ENCODE measurements at regions not wholly inside any gene's neighbourhood (a gene's known extent, or its start where the extent isn't known, plus 50 kb on each side); places are given as distances from the start of the nearest gene placed in this dataset.

DNA sequence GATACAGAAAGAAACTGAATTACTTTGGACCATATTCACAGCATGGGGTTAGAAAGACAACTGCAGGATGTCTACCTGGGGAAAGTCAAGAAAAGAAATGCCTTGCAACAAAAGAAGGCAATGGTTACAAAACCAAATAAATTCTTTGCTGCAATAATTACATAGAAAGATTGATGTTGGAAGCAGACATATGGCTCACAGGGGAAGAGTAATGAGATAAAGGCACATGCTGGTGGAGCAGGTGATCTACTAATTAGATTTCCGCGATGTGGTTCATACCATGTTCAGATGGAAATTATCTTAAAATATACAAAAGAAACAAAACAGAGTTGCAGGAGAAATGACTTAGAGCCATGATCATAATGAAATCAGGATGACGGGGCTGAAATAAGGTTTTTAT, 718.8 kb upstream of the PKDCC start:
- no peak for TF ChIP-seq POLR2AphosphoS5 (IDR thresholded peaks at IDR 0.05; ENCODE audit: low read depth, low read length)
- TF ChIP-seq TAF1 (IDR thresholded peaks at IDR 0.05; ENCODE audit: borderline replicate concordance, insufficient read depth, low read length): no peak
- TF ChIP-seq, protein P1, sequence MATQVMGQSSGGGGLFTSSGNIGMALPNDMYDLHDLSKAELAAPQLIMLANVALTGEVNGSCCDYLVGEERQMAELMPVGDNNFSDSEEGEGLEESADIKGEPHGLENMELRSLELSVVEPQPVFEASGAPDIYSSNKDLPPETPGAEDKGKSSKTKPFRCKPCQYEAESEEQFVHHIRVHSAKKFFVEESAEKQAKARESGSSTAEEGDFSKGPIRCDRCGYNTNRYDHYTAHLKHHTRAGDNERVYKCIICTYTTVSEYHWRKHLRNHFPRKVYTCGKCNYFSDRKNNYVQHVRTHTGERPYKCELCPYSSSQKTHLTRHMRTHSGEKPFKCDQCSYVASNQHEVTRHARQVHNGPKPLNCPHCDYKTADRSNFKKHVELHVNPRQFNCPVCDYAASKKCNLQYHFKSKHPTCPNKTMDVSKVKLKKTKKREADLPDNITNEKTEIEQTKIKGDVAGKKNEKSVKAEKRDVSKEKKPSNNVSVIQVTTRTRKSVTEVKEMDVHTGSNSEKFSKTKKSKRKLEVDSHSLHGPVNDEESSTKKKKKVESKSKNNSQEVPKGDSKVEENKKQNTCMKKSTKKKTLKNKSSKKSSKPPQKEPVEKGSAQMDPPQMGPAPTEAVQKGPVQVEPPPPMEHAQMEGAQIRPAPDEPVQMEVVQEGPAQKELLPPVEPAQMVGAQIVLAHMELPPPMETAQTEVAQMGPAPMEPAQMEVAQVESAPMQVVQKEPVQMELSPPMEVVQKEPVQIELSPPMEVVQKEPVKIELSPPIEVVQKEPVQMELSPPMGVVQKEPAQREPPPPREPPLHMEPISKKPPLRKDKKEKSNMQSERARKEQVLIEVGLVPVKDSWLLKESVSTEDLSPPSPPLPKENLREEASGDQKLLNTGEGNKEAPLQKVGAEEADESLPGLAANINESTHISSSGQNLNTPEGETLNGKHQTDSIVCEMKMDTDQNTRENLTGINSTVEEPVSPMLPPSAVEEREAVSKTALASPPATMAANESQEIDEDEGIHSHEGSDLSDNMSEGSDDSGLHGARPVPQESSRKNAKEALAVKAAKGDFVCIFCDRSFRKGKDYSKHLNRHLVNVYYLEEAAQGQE (IDR thresholded peaks at IDR 0.05; ENCODE audit: insufficient read depth in 1 of 2, low read depth in 2 of 2, low read length in 2 of 2): no peak
- no peak for TF ChIP-seq FOXP2 (optimal IDR thresholded peaks at IDR 0.05; ENCODE audit: borderline replicate concordance, extremely low read depth, extremely low read length, insufficient read depth)
